Posterior vena cava (tissue), 2 donors: ENCODE measurements at regions not wholly inside any gene's neighbourhood (a gene's known extent, or its start where the extent isn't known, plus 50 kb on each side); places are given as distances from the start of the nearest gene placed in this dataset.
"Not testable (repeated sequence)": the region's sequence is repeated elsewhere in the genome, so short reads cannot be mapped to it uniquely, and the experiment has no call there.

Source experiments
- DNase-seq: peaks from one replicate; pipeline ENCODE4 v3.0.0-alpha.2; 2020; ENCODE audit warnings: low spot score
- intact Hi-C, 2 donors: fragments of 100-400 bp; cut with DNase I; formaldehyde crosslinking; loops; one replicate each; pipeline versions ENCODE4 v1.14.1 to v1.14.2; 2022 to 2023
- donor health status: DM: yes; HTN: yes; CAD: no.
- donor health status: DM: yes; HTN: yes; CAD: no.

DNA sequence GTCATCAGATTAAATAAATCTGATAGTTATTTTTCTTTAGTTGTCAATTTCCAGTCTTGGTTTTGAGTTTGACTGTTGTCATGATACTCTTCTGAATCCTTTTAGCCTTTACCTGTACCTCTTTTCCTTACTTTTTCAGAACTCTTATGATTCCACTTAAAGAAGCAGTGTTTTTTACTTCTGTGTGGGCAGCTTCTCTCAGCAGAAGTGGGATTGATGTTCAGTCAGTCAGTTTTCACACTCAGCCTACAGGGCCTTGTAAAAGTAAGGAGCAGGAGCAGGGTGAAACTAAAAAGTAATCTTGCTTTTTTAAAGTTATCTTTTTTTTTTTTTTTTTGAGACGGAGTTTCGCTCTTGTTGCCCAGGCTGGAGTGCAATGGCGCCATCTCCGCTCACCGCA, 75.1 kb downstream of the HAUS1 start:
- intact Hi-C loops: loop anchor here (5.0 to 10.0 kb wide), 2 partner anchors 475 to 1412 kb away; partner anchors contain the start of gene LOXHD1 (in 1 of the 2)
- DNase-seq: no peak

DNA sequence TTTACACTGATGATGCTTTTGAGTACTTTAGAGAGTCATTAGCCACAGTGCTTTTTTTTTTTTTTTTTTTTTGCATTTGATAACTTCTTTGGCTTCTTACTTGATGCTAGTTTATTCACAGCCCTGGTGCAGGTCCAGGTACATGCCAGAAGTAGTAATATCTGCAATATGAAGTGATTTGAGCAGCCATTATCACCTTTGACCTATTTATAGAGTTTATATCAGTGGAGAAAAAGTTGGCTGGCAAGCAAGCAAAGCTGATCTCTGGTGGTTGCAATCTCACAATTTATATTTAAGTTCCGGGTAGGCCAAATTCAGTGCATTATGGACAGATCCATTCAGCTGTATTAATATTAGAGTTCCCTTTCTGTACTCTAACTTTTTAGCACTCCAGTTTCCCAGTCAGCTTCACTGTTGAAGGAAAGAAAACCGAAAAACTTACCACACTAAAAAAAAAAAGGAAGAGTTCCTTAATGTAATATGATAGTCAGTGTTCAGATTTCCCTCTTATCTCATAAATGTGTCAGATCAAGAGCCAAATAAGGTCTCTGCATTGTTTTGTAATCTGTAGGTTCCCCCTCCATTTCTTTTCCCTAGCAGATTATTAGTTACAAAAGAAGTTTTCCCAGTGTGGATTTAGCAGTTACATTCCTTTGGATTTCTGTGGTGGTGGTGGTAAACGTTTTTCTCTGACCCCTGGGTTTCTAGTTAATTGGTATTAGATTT, 78.6 kb downstream of the HAUS1 start:
- no peak for DNase-seq
- intact Hi-C loops: no loop called here

DNA sequence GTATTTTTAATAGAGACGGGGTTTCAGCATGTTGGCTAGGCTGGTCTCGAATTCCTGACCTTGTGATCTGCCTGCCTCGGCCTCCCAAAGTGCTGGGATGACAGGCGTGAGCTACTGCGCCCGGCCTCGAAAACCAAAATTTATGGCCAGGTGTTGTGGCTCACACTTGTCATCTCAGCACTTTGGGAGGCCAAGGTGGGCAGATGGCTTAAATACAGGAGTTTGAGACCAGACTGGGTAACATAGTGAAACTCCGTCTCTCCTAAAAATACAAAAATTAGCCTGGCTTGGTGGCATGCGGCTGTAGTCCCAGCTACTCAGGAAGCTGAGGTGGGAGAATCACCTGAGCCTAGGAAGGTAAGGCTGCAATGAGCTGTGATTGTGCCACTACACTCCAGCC, 80.1 kb downstream of the HAUS1 start:
- intact Hi-C loops, DNase-seq: not testable (repeated sequence)

DNA sequence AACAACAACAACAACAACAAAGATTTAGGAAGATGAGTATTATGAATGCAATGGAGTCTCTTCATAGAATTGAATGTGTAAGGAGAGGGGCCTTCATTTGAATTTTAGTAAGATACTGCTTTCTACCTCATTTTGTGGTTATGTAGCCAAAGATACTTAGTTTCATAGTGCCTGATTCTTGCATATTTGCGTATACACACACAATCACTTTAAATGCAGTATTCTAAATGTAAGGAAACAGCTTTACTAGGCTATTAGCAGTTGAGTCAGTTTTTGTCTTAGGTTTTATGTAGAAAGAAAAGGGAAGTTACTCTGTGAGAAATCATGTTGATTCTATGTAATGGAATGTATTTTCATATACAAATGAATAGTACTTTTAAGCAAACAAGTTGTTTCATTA, 80.5 kb downstream of the HAUS1 start:
- no peak for DNase-seq
- intact Hi-C loops: no loop called here

DNA sequence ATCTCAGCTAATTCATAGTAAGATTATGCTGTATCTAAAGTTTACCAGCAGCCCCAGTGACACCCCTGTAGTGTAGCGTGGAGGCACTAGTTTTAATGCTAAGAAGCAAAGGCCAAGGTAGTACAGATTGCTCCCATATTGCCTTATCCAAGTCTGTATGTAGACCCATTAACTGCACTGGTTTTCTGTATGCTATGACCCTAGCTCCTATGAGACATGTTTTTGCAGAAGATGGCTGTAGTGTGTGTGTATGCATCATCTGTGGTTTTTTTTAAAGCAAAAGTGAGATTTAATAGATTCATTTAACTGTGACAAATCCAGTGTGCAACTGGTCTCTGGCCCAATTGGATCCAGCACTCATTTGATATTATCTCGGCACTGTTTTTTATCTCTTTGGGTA, 86.5 kb downstream of the HAUS1 start:
- DNase-seq: no peak
- intact Hi-C loops: no loop called here

DNA sequence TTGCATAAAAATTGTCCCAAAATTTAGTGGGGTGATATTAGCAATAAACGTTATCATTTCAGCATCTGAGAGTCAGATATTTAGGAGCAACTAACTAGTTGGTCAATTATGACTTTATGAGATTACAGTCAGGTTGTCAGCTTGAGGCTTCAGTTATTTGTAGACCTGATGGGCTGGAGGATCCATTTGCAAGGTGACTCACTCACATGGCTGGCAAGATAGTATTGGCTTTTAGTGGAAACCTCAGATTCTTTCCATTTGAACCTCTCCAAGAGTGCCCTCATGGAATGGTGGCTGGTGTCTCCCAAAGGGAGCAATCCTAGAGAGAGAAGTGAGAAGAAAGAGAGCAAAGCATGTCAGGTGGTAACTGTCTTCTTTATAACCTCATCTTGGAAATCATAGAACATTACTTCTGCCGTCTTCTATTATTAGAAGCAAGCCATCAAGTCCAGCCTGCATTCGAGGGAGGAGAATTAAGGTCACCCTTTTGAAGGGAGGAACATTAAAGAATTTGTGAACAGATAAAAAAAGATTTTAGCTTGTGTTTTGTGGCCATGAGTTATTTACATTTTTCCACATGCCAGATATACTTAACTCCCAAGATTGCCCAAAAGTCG, 92.5 kb downstream of the HAUS1 start:
- intact Hi-C loops: no loop called here
- DNase-seq: no peak

DNA sequence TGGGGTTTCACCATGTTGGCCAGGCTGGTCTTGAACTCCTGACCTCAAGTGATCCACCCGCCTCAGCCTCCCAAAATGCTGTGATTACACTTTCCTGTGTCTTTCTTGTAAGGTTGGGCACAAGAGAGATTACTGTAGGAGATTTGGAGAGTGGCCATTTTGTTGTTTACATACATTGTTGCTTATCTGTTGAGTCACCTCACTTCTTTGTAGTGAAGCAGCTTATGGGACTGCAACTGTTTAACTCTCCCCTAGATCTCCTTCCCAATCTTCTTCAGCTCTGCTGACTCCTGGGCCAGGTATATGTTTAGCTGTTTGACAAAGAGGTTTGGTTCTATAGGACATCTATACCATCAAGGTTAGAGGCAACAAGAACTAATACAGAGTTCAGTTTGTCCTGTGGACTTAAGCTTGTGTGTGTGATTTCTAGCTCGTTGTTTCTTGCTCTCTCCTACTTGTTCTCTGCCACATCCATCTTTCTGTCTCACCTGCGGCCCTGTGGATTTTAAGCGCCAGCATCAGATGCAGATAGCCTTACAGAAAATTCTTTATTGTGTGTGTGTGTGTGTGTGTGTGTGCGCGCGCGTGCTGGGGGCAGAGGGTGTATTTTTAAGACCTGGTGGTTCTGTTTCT, 95.4 kb downstream of the HAUS1 start:
- intact Hi-C loops: no loop called here
- DNase-seq: no peak

DNA sequence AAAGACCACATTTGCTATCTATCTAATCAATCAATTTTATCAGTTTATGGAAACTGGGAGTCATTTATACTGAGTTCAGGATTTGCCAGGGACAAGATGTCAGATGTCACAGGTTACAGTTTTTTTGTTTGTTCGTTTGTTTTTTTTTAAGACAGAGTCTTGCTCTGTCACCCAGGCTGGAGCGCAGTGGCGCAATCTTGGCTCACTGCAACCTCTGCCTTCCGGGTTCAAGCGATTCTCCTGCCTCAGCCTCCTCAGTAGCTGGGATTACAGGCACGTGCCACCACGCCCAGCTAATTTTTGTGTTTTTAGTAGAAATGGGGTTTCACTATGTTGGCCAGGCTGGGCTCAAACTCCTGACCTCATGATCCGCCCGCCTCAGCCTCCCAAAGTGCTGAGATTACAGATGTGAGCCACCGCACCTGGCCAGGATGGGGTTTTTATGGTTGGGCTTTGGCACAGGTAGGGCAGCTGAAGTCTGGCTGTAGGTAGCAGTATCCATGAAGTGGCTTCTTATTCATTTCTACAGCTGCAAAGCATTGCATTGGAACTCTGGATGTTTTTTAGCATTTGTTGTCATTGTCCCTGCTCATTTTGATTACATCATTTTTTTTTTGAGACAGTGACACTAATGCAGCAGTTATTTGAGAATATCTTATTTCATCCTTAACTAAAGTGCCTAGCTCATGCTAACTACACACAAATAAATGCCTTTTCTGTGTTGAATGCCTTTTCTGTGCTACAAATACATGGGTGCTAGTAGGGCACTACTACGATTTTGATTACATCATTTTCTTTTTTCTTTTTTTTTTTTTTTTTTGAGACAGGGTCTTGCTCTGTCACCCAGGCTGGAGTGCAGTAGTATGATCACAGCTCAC, 96.2 kb downstream of the HAUS1 start:
- intact Hi-C loops, DNase-seq: not testable (repeated sequence)

DNA sequence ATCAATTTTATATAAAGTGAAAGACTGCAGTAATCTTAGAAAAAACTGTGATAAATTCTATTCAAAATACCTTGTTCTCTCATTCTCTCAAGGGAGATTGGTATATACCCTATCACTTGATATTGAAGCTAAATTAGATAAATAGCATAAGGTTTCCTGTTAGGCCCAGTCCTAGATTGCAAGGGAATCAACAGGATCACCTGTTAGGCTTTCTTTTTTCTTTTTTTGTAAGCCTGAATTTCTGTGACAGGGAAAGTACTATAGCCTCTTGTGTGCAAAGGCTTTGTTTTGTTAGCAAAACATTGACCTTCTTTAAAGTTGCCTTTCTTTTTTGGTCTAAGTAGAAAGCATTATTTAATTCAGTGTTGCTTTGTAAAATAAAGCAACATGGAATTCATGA, 100.0 kb downstream of the HAUS1 start:
- DNase-seq: no peak
- intact Hi-C loops: no loop called here

DNA sequence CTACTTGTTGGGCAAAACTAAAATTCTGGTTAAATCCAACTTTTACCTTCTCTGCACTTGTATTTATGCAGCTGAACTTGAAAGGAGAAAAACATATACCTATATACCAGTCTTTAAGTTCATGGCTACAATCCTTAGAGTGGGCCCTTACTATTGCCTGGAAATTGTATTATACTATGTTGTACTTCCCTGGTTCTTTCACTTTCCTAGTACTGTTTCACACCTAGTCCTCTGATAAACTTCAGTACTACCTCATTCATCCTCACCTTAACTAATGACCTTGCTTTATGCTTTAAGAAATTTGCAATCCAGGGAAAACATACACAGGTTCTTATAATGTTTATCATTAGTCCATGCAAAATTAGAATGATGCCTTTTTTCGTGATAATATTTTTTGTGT, 103.8 kb downstream of the HAUS1 start:
- intact Hi-C loops: no loop called here
- no peak for DNase-seq

DNA sequence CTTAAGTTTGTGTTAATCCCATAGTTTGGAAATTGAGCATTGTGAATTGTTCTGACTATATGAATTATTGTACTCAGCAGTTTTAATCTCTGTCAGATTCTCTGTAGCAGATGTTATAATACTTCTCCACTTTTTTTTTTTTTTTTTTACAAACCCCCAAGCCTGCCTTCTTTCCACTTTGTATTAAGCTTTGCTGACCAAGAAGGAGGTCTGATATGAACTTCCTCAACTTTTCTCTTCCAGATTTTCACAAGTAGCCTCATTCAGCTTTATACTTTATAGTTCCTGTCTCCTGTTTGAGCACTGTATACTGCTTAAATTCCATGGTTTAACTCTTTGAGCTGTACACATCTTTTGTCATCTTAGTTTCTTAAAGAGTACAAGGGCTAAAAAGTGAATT, 105.0 kb downstream of the HAUS1 start:
- DNase-seq: no peak
- intact Hi-C loops: no loop called here

DNA sequence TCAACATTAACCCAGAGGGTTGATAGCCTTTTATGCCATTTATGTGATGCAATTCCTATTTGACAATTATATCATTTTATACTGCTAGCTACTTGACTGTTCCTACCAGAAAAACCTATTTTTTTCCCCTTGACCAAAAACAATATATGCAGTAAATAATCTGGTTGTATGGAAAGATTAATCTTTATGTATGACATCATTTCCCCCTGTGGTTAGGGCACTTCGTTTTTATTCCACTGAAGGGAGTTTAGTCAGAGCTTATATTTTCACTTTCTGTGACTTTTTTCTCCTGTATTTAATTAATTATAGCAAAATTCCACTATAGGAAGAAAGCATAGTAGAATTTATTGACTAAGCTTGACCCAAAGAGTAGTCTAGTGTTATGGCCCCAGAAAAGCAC, 107.6 kb downstream of the HAUS1 start:
- intact Hi-C loops: no loop called here
- DNase-seq: no peak

DNA sequence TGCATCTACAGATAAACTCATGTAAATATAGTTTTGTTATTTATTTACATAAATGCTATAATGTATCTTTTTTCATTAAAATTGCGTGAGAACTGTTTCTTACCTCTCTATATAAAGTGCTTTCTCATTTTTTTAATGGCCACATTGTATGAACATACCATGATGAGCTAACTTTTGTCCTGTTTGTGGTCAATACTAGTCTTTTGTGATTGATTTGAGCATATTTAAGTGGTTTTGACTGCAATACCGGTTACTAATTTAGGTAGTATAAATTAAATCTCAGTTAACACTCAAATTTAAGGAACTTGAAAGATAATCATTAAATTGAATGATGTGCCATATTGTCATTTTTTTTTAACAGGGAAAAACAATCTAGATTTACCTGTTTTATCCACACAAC, 108.2 kb downstream of the HAUS1 start:
- intact Hi-C loops: no loop called here
- no peak for DNase-seq

DNA sequence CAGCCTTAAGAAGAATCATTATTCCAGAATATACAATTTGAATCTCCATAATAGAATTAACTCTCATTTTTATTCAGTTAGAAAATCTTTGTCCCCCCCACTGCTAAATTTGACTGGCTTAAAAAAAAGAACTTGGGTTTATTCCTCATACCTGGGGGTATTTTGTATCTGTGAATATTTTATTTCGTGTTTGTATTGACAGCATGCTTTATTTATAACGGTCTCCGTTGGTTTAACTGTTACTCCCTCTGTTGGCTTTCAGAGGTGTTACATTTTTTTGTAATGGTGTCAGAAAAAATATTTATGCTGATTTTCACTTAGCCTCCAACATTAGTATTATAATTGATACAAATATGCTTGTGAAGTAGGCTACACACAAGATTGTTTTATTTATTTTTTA, 109.1 kb downstream of the HAUS1 start:
- no peak for DNase-seq
- intact Hi-C loops: no loop called here

DNA sequence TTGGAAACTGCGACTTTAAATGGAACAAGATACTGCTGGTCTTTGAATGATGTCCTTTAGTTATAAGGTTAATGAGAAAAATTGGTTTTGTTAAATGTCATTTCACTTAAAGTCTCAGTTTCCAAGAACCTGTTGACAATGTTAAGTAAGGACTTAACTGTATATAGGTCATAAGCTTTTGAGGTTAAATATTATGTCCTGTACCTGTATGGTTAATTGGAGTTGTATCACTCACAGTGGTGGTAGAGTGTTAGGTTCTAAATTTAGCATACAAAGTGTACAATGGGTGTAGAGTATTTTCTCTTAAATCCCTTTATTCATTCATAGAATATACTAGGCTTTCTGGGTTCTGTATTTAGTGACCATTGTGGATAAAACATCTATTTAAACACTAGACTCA, 110.2 kb downstream of the HAUS1 start:
- no peak for DNase-seq
- intact Hi-C loops: no loop called here

DNA sequence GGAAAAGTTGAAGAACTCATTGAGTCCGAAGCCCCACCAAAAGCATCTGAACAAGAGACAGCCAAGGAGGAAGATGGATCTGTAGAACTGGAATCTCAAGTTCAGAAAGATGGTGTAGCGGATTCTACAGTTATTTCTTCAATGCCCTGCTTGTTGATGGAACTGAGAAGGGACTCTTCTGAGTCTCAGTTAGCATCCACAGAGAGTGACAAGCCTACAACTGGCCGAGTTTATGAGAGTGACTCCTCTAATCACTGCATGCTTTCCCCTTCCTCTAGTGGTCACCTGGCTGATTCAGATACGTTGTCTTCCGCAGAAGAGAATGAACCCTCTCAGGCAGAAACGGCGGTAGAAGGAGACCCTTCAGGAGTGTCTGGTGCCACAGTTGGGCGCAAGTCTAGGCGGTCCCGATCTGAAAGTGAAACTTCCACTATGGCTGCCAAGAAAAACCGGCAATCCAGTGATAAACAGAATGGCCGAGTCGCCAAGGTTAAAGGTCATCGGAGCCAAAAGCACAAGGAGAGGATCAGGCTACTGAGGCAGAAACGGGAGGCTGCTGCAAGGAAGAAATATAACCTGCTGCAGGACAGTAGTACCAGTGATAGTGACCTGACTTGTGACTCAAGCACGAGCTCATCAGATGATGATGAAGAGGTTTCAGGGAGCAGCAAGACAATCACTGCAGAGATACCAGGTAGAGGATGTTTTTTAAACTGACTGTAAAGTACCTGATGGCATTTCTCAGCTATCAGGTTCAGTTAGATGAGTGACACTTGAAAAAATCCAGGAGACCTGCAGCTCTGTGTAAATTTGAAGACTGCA, 111.9 kb downstream of the HAUS1 start:
- intact Hi-C loops: loop anchor here in 1 of 2 donors (2.0 kb wide), 1 partner anchor 51 kb away; no protein-coding TSS in a partner anchor
- no peak for DNase-seq

DNA sequence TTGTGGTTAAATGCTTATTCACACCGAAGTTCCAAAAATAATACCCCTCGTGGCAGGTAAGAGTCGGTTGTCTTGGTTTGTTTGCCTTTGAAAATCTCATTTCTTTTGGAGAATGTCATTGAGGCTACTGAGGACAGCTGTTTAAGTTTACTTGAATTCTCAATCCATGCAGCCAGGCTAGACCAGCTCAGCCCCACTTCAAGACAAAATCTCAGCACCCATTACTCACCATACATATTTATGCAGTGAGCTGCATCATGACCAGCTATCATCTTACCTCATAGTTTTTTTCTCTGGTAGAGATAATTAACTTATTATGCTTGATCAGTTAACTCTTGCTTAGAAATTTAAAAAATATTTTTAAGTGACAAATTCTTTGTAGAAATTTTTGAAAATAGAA, 115.9 kb downstream of the HAUS1 start:
- DNase-seq: no peak
- intact Hi-C loops: no loop called here

DNA sequence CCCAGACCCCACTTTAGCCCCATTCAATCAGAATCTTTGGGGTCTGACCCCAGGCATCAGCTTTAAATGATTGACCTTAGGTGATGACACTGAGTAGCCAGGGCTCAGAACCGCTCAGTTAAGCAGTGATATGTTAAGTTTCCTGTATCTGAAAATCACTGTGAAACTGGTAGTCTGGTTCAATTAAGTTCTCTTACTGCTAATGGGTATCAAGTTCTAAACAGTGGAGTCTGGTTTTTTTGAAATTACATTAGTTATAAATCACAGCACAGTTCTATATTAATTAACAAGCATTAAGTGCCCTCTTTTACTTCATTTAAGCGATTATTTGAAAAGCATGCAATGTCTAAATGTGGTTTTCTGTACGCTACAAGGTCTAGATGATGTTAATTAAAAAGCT, 117.9 kb downstream of the HAUS1 start:
- DNase-seq: no peak
- intact Hi-C loops: no loop called here

DNA sequence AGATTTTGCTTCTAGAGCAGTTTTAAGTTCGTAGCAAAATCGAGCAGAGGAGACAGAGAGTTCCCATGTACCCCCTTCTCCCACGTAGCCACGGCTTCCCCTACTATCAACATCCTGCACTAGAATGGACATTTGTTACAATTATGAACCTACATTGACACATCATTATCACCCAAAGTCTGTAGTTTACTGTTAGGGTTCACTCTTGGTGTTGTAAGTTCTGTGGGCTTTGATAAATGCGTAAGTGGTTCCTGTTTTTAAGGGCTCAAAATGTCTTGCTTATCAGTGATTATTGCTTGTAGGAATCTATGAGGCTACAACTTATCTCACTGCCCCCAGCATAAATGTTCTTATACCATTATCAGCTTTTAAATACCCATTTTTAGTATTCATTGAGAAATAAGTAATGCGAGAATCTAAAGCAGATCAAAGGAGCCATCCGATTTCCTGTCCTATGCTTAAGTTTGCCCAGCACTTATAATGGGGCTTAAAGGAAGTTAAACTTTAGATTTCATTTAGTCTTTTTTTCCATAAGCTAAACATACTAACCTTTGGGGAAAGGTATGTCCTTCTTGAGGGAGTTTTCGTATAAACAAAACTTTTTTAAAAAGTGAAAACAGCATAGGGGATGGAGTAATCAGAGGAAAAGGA, 118.7 kb downstream of the HAUS1 start:
- DNase-seq: no peak
- intact Hi-C loops: no loop called here
